Astrocyte of the hippocampus (primary cell): ENCODE measurements at regions not wholly inside any gene's neighbourhood (a gene's known extent, or its start where the extent isn't known, plus 50 kb on each side); places are given as distances from the start of the nearest gene placed in this dataset.
A peak's percentile ranks its signal among the peaks of the same experiment; 100 is the strongest.

Experiments used
- DNase-seq: peaks from one replicate; pipeline ENCODE4 v3.0.0; 2011; ENCODE audit warnings: low read depth, low spot score

- DNase-seq, result no peak
Measured at GRCh38 chr2:78281164-78281563, 744.3 kb upstream of the REG3G start.

DNA sequence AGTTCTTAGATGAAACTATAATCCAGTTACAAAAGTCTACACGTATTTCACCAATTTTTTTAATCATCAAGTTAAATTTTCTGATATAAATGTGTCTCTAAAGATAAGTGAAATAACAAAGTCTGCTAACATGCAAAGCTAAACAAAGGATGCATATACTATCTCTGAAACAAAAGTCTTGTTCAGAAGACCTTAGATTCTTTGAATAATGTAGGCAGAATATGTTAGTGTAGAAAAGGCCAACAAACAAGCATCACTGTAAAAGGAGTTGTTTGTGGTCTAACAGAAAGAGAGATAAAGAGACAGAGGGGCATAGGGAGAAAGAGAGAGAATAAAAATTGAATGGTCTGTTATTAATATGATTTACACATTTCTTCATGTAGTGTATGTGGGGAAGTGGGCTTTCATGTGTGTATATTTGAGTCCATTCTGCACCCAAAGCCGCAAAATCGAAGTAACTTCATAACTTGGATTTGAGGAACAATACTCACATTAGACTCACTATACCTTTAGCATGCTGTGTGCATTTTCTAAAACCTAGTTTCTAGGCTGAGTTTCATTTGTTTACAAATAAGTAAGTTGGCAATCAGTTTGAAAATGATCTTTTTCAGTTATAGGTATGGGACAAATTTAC is 734.8 kb upstream of the REG3G start:
- no peak for DNase-seq

DNA sequence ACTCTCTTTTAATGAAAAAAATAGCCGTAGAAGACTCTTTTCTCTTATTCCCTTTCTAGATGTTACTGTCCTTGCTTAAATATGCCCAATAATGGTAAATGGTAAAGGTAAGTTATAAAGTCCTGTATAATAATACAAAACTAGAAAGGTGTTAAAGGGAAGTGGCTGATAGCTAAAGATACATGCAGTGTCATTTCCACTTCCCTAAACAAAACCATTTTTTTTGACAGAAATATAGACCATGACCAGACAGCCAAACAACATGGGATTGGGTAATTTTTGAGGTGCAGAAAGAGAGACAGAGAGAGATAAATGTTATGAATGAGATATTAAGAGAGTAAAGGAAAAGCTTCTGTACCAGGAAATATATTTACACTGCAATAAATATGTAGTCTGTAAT is 731.7 kb upstream of the REG3G start:
- no peak for DNase-seq

DNA sequence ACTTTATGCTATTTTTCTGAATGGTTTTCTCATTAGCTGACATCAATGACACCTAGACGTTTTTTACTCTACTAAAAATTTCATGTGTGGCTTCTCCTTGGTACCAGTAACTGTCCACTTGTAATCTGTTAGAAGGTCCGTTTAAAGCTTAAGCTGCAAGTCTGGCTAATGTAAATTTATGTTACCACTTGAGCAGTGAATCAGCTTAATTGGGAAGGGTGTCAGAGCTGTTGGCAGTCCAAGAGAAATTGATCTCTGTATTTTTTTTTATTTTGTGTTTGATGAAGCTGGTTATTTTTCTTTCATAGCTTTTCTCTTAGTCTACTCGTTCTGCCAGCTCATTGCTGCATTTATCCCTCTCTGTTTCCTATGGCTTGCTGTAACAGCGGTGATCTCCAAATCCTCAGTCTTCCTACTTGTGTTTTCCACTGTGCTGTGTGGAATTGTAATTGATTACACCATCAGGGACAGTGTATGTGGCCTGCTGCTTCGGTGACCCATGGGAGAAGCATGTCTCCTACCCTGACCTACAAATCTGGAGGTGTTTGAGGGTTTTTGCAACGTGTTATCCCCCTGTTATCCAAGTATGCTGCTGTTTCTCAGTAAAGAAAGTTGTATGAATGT is 724.2 kb upstream of the REG3G start:
- no peak for DNase-seq

DNA sequence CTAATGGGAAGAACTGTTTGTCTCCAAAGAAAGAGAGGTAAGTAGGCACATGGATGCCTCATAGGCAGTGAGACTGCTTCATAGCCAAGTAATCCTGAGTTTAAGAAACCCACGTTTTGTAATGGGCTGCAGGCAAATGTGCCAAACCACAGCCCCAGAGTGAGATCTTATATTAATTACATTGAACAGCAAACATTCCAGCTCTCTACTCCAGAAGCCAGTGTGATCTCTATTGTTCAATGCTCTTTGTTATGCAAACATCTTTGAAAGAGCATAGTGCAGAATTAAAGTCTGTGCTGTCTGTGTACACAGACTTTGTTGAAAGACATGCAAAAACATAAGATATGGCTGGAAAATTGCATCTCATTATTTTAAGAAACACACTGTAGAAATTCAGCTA is 720.8 kb upstream of the REG3G start:
- DNase-seq, result peak; percentile 21

DNA sequence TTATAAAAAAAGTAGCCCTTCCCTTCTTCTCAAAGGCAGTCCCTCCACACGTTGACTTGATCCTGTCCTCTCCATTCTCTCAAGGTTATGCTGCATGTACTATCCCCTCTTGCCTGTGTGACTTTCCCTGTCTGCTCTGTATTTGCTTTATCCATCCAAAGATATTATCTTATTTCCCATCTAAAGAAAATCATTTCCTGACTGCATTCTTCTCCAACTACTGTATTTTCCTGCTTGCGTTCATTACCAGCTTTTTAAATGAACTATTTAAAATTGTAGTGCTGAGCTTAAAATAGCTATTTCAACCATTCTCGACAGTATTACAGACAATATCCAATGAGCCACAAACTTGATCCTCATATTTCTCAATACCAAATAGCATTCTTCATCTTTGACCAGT is 716.0 kb upstream of the REG3G start:
- DNase-seq, result no peak

GRCh38 chr2:78315368-78315767 is 710.1 kb upstream of the REG3G start:
- DNase-seq, result no peak

DNA sequence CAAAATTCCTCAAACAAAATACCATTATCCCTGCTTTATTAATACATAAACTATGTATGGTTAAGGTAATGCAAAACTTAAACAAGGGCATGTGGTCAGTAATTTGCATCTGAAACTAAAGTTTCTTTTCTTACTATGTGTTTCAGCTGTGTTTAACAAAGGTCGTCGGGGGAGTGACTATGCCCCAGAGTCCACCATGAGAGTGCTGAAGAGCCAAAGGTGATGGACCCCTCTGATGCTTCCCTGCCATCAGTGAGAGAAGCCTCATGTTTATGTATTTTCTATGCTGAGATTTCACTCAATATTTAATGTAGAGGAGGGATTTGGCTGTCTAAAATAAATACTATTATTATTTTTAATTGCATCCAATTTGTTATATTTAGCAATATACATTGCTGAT is 707.2 kb upstream of the REG3G start:
- DNase-seq, result no peak

GRCh38 chr2:78330193-78330592 is 695.3 kb upstream of the REG3G start:
- no peak for DNase-seq

DNA sequence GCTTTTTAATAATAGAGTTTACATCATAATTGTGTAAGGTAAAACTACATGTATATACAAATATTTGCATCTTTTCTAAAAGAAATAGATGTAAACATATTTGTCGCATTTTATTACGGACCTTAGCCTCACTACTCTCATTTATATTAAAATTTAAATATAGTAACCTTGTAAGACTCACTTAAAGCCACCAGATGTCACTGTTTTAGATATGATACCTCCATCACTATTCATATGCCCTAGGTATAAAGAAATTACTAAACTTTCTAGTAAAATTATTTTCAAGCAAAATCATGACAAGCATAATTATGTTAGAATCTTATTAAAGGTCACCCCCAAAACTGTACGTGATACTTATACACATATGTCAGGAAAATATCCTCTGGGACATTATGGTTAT is 674.3 kb upstream of the REG3G start:
- DNase-seq, result peak; percentile 3

GRCh38 chr2:78353168-78353567 is 672.3 kb upstream of the REG3G start:
- DNase-seq, result no peak

DNA sequence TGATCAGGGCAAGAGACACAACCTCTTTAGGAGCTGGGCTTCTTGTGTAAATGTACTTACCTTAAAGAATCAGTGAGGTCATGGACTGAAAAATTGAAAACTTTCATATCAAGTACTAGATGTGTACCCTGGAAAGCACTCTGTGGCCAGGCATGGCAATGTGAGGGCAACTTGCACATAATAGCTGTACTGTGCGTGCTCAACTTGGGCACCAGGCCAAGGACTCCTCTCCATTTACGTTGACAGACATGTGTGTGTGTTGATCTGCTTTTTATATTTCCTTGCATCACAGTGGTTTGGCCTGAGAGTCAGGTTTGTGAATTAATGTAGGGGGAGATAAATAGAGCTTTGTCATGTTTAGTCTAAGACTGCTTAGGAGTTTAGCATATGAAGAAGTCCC is 669.5 kb upstream of the REG3G start:
- no peak for DNase-seq

- no peak for DNase-seq
Measured at GRCh38 chr2:78383576-78383975, 641.9 kb upstream of the REG3G start.

GRCh38 chr2:78397198-78397597 is 628.3 kb upstream of the REG3G start:
- DNase-seq, result no peak

- no peak for DNase-seq
Measured at GRCh38 chr2:78407960-78408794, 617.3 kb upstream of the REG3G start.

DNA sequence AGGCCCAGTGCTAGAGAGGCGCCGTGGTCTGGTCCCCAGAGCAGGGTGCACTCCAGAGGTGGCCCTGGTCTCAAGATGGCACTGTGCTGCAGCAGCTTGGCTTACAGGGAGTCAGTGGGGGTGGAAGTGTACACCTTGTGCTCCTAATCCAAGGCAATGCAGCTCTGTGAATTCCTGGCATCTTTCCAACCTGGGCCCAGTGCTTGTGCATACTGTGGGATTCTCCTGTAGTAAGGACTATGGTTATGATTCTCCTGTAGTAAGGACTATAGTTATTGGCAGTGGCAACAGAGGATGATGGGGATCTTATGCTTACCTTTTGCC is 616.7 kb upstream of the REG3G start:
- DNase-seq, result no peak

- no peak for DNase-seq
Measured at GRCh38 chr2:78411303-78411702, 614.2 kb upstream of the REG3G start.

DNA sequence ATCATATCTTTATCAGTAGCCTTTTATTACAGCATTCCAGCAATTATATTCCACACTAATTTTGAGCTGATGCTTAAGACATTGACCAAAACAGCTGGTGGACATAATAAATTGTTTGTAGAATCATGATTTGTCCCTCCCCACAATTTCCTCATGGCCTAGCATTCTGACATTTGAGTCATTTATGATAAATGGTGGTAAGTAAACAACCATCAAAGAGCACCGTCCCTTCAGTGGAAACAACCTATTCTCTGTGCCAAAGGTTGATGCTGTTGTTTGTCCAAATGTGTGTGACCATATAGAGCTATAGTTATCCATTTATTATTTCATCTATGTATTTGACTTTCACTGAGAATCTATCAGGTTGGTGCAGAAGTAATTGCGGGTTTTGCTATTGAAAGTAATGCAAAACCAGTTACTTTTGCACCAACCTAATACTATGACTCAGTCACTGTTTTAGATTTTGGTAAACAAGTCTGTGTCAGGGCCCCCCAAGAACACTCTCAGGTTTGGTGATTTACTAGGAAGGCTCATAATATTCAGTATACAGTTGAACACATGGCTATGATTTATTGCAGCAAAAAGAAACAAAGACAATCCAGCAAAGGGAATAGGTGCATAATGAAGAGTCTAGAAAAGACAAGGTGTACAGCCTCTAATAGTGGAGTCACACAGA is 608.7 kb upstream of the REG3G start:
- DNase-seq, result no peak

- DNase-seq, result peak; percentile 18
Measured at GRCh38 chr2:78417355-78417754, 608.1 kb upstream of the REG3G start.

- no peak for DNase-seq
Measured at GRCh38 chr2:78418021-78418420, 607.5 kb upstream of the REG3G start.

DNA sequence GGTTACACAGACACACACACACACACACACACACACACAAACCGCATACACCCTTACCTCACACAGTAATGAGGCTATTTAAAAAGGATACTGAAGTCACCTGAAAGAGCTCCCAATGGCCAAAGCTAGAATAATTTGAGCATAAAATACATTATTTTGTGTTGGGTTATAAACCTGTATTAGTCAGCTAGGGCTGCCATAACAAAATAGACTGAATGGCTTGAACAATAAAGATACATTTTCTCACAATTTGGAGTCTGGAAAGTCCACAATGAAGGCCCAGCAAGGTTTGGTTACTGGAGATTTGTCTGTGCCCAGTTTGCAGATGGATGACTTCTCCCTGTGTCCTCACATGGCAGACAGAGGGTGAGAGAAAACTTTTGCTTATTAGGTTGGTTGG is 605.4 kb upstream of the REG3G start:
- DNase-seq, result no peak

DNA sequence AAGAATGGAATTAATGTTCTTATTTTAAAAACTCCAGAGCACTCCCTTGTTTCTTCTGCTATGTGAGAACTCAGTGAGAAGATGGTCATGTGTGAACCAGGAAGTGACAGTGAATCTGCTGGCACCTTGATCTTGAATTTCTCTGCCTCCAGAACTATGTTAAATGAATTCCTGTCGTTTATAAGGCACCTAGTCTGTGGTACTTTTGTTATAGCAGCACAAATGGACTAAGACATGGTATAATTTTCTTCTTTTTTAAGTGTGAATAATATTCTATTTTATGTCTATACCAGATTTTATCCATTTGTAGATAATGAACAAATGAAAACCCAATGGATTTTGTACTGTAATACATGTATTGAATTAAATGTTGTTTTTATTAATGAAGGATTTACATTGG is 601.9 kb upstream of the REG3G start:
- DNase-seq, result no peak

GRCh38 chr2:78427170-78427569 is 598.3 kb upstream of the REG3G start:
- DNase-seq, result no peak
